ENCODE measurements at regions not wholly inside any gene's neighbourhood (a gene's known extent, or its start where the extent isn't known, plus 50 kb on each side); places are given as distances from the start of the nearest gene placed in this dataset.
"Not testable (repeated sequence)": the region's sequence is repeated elsewhere in the genome, so short reads cannot be mapped to it uniquely, and the experiment has no call there.

DNA sequence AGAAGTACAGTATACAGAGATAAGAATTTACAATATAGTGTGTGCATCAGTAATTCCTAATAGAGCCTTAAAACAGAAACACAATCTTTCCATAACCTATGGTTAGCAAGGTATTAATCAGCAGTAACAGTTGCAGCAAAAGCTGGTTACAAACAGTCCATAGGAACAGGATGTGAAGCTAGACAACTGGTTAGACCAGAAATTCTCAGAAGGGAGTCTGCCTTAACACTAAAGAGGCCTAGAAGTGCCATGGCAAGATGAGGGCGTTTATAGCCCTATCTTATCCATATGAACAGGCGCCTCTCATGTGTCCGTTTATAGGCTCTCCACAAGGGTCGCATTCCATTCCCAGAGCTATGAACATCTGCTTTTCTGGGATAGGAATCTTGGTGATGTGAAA is 450.1 kb downstream of the C12orf50 start:
- not testable (repeated sequence) for TF ChIP-seq POLR2AphosphoS5 (IDR thresholded peaks at IDR 0.05; ENCODE audit: insufficient read depth, low read depth, low read length); POLR2A (IDR thresholded peaks at IDR 0.05; ENCODE audit: low read depth, low read length); EZH2 (IDR thresholded peaks at IDR 0.05; ENCODE audit: borderline replicate concordance, low read depth, low read length, severe bottlenecking); GATA2 (IDR thresholded peaks at IDR 0.05; ENCODE audit: insufficient read depth, insufficient read length, low read depth, low read length); JUN (IDR thresholded peaks at IDR 0.05; ENCODE audit: borderline replicate concordance, insufficient read depth, insufficient read length, low read depth)
- TF ChIP-seq, protein P1, sequence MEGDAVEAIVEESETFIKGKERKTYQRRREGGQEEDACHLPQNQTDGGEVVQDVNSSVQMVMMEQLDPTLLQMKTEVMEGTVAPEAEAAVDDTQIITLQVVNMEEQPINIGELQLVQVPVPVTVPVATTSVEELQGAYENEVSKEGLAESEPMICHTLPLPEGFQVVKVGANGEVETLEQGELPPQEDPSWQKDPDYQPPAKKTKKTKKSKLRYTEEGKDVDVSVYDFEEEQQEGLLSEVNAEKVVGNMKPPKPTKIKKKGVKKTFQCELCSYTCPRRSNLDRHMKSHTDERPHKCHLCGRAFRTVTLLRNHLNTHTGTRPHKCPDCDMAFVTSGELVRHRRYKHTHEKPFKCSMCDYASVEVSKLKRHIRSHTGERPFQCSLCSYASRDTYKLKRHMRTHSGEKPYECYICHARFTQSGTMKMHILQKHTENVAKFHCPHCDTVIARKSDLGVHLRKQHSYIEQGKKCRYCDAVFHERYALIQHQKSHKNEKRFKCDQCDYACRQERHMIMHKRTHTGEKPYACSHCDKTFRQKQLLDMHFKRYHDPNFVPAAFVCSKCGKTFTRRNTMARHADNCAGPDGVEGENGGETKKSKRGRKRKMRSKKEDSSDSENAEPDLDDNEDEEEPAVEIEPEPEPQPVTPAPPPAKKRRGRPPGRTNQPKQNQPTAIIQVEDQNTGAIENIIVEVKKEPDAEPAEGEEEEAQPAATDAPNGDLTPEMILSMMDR (IDR thresholded peaks at IDR 0.05; ENCODE audit: extremely low read depth in 1 of 2, insufficient read depth in 1 of 2, low read depth in 1 of 2, low read length in 2 of 2): not testable (repeated sequence)

Data from endothelial cell of umbilical vein (primary cell).